NCI-H146 treated with DMSO at 0.1 percent for 48 hours (cell line): ENCODE measurements at regions not wholly inside any gene's neighbourhood (a gene's known extent, or its start where the extent isn't known, plus 50 kb on each side); places are given as distances from the start of the nearest gene placed in this dataset.
"Not testable (repeated sequence)": the region's sequence is repeated elsewhere in the genome, so short reads cannot be mapped to it uniquely, and the experiment has no call there.

Experiments
- DNase-seq: peaks from one replicate; lab custom pipeline; 2025; ENCODE audit not compliant: unreplicated experiment; lab: John Stamatoyannopoulos, UW

DNA sequence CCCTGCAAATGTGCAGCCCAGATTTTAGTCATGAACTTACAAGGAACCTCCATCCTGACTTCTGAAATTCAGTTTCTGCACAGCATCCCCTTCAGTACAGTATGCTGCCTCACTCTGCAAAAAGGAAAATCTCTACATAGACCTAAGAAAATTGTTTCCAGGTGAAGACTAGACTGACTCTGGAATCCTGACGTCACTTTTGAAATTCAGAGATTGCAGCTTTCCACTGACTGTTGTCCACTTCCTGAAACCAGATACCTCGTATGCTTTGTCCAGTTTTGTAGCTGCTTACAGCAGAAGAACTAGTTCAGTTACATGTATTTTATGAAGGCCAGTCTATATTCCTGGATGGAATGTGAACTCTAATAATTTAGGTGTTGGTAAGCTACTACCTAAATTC is 629.3 kb upstream of the ST8SIA4 start:
- no peak for DNase-seq

DNA sequence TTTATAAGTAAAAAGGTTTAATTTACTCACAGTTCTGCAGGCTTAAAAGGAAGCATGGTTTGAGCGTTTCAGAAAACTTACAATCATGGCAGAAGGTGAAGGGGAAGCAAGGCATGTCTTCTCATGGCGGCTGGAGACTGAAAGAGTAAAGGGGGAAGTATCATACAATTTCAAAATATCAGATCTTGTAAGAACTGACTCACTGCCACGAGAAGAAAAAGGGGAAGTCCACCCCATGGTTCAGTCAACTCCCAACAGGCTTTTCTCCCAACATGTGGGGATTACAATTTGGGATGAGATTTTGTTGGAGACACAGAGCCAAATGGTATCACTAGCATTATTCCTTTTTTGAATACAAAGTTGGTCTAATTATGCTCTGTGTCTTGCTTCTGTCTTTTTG is 627.9 kb upstream of the ST8SIA4 start:
- DNase-seq: no peak

DNA sequence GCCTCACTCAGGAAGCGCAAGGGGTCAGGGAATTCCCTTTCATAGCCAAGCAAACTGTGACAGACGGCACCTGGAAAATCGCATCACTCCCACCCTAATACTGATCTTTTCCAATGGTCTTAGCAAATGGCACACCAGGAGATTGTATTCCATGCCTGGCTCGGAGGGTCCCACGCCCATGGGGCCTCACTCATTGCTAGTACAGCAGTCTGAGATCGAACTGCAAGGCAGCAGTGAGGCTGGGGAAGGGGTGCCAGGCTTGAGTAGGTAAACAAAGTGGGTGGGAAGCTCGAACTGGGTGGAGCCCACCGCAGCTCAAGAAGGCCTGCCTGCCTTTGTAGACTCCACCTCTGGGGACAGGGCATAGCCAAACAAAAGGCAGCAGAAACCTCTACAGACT is 626.0 kb upstream of the ST8SIA4 start:
- not testable (repeated sequence) for DNase-seq

DNA sequence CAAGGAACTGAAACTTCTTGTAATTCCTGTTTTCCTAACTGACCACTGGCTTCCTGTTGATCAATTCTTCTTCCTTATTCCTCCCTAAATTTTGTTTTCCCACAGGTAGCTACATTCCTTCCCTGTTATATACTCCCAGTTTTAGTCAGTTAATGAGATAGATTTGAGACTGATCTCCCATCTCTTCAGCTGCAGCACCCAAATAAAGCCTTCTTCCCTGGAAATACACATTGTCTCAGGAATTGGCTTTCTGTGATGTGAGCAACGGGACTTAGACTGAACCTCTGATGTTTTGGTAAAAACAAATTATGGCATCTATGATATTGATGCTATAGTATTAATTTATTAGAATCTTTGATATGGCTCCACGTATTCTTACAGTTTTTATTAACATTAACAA is 617.3 kb upstream of the ST8SIA4 start:
- no peak for DNase-seq

DNA sequence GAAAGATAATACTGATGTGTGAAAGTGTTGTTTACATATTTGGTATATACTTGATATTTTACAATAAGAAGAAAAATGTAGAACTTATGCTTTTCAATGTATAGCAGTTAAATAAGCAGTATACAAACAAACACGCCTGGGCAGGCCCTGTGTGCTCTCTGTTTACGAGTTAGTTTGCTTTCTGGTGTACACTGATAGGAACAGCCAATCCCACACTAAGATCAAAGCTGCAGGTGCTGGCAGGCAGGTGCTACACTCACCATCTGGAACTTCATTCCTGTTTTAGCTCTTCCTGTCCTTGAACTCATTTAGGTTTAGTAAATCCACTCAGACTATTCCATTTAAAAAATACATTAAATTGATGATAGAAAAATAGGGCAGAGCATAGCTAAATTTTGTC is 614.7 kb upstream of the ST8SIA4 start:
- DNase-seq: no peak

DNA sequence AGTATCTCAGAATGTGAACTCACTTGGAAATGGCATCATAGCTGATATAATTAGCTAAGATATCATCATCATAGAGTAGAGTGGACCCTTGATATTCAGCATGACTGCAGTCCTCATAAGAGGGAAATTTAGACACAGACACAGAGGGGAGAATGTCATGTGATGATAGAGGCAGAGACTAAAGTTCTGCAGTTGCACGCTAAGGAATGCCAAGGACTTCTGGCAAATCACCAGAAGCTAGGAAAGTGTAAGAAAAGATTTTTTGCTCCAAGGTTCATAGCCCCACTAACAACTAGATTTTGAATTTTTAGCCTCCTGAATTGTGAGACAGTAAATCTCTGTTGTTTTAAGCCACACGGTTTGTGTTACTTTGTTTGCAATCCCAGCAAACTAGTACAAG is 612.6 kb upstream of the ST8SIA4 start:
- DNase-seq: no peak

DNA sequence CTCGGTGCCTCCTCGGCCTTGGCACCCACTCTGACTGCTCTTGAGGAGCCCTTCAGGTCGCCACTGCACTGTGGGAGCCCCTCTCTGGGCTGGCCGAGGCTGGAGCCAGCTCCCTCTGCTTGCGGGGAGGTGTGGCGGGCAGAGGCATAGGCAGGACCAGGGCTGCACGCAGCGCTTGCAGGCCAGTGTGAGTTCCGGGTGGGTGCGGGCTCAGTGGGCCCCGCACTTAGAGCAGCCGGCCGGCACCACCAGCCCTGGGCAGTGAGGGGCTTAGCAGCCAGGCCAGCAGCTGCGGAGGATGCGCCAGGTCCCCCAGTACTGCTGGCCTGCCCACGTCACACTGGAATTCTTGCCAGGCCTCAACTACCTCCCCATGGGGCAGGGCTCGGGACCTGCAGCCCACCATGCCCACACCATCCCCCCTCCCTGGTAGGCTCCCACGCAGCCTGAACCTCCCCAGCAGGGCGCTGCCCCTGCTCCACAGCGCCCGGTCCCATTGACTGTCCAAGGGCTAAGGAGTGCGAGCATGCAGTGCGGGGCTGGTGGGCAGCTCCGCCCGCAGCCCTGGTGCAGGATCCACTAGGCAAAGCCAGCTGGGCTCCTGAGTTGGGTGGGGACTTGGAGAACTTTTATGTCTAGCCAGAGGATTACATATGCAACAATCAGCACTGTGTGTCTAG is 602.9 kb upstream of the ST8SIA4 start:
- DNase-seq: no peak

DNA sequence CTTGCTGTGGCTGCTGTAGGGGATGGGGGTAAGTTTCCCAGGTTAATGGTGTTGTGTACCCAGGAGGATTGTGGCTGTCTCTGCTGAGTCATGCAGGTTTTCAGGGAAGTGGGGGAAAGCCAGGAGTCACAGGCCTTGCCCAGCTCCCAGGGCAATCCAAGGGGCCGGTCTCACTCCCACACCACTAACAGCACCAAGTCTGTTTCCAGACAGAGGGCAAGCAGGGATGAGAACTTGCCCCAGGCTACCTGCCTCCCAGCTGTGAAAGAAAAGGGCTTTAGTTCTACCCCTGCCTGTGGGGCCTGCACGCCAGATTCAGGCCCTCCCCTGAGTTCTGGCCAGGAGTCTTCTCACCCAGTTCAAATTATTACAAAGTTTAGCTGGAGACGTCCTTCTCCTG is 579.8 kb upstream of the ST8SIA4 start:
- no peak for DNase-seq

DNA sequence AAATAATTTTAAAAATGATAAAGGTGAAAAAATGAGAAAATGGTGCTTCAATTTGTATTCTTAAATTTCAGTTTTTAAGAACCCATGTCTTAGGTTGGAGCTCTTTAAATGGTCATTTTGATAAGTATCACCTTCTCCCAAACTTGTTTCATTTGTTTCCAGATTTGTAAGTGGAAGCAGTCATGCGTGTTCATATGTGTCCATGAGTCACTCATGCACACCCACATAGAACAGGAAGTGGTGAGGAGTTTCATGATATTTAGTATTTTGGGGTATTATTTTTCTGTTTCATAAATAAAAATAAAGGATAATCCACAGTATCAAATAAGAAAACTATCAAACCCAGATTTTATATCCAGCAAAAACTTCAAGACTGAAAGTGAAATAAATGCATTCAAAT is 570.4 kb upstream of the ST8SIA4 start:
- no peak for DNase-seq

DNA sequence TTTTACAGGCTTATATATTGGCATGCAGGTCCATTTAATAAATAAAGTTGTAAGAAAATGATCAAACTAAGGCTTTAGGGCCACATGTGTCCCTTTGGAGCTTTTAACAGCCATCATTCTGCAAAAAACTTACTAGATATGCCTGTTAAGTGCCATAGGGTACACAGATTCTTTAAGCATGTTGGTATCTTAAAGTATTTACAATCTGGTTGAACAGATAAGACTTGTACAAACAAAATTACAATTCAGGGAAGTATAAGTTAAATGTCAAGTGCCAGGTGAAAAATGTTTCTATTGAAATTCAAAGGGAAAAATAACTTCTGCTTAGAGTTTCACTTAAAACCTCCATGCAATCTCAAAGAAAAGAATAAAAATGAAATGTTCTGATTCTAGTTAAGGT is 558.4 kb upstream of the ST8SIA4 start:
- no peak for DNase-seq

DNA sequence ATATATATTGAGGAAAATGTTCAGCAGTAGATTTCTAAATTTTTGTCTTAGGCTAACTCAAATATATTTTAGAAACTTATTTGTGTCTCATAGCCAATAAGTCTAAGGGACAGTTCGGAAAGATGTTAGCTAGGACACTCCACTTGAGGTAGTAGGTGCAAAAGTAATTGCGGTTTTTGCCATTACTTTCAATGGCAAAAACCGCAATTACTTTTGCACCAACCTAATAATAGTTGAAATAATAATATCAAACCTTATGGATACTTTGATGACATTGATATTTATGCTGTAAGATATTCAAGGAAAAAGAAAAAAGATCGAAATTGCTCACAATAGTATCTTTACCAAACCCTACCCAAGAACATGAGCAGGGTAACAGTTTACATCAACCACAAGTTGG is 555.5 kb upstream of the ST8SIA4 start:
- DNase-seq: no peak

DNA sequence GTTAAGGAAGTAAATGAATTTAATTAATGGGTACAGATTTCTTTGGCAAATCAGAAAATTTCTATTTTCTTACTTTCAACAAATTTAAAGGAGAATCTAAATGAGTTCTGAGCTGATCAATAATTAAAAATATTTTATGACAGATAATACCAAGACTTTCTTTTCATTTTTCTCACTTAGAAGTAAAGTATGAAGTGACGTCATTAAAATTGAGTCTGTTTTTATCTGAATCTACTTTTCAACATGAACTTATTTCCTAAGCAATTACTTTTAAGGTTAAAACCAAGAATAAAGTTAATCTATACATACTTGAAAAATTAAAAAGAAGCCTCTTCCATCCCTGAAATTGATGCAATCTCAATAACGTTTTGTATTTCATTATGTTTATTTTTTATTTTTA is 552.8 kb upstream of the ST8SIA4 start:
- no peak for DNase-seq

DNA sequence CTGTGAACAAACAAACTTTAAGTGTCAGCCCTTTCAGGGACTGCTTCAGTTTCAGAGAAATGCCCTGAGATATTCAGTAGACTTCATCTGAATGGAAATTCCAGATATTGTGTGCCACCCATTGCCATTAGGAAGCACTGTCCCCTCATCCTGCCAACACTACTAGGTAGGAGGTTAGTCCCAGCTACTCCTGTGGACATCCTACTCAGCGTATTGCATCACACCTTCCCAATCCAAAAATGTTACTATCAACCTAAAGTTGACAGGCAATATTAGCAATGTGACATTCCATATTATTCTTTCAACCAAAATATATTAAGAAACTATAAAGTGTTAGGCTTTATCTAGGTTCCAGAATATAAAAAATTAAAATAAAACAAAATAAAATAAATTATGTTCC is 552.0 kb upstream of the ST8SIA4 start:
- no peak for DNase-seq

DNA sequence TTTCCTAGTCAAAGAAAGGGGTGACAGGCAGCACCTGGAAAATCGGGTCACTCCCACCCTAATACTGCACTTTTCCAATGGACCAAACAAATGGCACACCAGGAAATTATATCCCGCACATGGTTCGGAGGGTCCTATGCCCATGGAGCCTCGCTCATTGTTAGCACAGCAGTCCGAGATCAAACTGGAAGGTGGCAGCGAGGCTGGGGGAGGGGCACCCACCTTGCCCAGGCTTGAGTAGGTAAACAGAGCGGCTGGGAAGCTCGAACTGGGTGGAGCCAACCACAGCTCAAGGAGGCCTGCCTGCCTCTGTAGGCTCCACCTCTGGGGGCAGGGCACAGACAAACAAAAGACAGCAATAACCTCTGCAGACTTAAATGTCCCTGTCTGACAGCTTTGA is 539.2 kb upstream of the ST8SIA4 start:
- DNase-seq: not testable (repeated sequence)

DNA sequence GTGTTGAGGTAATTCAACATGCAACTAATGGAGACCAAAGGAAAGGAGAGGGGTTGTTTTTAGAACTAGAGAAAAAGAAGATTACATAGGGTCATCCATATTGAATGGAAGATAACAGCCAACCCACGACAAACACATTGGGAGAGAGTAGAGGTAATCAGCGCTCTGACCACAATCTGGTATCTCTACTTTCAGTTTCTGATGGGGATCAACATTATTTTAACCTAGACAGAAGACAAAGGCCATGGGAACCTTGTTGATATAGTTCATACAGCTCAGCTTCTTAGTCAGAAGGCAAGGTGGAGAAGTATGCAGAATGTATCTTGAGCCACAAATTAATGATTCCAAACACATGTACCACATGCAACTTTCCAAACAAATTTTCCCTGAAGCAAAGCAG is 537.1 kb upstream of the ST8SIA4 start:
- no peak for DNase-seq

DNA sequence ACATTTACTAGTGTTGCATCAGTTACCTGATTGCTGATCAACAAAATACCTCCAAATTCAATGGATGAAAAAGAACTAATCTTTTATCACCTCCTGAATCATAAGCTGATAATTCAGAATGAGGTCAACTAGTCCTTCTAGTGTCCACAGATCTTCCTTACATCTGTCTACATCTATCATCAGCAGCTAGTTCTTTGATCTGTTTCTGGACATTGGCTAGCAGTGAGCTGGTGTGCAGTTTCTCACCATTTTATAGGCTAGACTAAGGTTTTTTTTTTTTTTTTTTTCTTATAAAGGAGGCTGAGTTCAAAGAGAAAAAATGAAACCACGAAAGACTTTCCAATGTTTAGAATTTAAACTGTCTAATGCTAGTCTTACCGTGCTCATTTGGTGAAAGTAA is 534.3 kb upstream of the ST8SIA4 start:
- DNase-seq: no peak

DNA sequence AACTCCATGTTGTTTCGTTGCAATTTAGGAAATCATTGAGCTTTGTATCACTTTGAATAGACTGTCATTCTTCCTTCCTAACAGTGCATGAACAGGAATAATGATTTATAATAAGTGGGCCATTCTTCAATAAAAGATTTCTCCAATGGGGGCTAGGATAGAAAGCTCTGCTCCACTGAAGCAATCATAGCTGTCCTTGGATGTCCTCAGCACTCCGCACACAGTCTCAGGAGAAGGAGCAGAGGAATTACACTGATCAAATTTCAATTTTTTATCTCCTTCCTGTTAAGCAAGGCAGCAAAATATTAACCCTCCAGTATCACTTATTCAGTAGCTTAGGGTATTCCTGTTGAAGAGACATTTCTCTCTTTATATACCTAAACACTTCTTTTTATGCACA is 532.7 kb upstream of the ST8SIA4 start:
- DNase-seq: no peak

DNA sequence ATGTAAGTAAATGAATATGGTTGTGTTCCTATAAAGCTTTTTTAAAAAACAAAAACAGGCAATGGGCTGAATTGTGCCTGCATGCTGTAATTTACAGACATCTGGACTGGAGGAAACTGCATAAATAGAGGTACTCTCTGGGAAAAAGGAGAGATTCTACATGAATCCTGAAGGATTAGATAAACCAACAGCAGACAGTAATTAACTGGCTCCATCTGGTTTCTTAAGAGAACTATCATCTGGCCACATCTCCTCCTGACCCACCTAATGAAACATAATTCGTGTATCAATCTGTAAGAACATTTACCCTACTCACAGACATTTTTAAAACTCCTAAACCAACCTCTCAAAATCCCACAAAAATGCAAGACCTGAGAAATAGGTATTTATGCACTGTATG is 528.1 kb upstream of the ST8SIA4 start:
- DNase-seq: no peak

DNA sequence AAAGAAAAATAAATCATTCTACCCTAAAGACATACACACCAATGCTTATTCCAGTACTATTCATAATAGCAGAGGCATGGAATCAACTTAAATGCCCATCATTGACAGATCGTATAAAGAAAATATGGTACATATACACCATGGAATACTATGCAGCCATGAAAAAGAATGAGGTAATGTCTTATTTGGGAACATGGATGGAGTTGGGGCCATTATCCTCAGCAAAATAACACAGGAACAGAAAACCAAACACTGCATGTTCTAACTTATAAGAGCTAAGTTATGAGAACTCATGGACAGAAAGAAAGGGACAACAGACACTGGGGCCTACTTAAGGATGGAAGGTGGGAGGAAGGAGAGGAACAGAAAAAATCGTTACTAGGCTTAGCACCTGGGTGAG is 527.5 kb upstream of the ST8SIA4 start:
- no peak for DNase-seq

DNA sequence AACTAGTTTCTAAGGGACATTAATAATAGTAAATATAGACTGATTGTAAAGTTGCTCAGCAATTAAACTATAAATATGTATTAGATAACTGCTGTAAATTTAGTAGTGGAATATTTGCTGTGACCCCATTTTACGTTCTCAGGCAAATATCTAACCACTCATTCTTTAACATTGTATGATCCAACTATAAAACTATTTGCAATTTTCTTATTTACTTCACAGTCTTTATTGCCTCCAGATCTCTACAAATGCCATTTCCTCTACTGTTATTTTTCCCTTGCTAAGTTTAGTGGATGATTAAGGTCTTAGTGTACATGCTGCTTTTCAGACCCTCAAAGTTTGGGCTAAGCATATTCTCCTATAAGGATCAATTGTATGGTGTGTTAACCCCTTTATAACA is 526.2 kb upstream of the ST8SIA4 start:
- DNase-seq: no peak

DNA sequence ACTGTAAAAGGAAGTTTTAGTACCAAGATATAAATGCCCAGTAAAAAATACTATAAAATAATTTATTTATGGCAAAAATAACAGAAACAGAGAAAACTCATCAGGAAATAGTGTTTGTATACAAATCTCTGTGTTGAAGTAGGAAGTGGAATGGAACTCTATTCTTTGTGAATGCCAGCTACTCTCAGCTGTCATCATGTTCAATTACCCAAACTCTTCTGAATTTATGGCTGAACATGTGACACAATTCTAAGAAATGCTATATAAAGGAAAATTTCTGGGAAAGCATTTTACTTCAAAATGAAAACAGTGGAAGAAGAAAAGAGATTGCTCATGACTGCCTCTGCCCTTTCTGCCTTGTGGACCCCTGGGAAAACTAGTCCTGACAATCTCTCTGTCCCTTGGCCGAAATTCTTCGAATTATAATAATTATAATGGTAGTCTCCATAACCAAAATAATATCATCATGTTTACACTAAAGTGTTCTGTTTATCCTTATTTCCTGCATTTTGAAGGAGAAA is 522.3 kb upstream of the ST8SIA4 start:
- no peak for DNase-seq

DNA sequence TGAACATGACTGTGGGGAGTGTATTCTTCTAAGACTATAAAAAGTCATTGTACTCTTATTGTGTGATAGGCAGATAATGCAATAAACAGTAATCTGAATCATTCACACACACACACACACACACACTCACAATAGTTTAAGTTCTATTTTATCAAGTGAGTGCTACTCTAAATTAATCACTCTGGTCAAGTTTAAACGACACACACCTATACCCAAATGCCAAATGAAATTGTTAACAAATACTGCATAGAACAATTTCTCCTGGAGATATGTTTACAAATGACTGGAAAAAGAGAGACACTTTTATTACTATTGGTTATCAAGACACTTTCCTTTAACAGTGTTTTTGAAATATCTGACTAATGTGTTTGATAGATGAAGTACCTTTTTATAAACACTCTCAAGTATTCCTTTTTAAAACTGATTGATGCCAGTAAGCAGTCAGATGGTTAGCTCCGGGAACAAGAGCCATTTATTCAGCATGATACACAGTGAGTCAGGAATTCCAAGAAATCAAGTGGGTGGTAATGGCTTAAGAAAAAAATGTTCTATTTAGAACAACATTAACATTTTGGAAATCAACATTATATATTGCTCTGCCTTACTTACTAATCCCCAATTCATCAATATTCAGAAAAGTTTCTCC is 521.6 kb upstream of the ST8SIA4 start:
- DNase-seq: no peak

DNA sequence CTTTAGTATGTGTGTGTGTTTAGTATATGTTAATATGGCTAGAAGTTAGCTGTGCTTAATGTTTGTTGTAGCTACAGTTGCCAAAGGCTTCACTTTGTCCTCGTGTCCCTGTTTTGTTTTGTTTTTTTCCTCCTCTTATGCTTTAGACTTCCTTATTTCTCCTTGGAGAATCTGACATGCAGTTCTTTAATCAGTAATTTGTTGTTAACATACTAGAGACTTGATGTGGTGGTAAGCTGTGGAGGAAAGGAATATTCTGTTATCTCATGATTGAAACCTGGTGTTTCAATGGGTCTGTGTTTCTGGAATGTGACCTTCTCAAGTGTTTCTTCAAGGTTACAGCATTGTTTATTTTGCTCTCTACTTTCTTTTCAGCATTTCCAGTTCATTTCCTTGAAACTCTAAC is 515.6 kb upstream of the ST8SIA4 start:
- DNase-seq: no peak
